ENCODE measurements at regions not wholly inside any gene's neighbourhood (a gene's known extent, or its start where the extent isn't known, plus 50 kb on each side); places are given as distances from the start of the nearest gene placed in this dataset.

GRCh38 chr2:151071906-151072305 lies 189.8 kb downstream of the RBM43 start:
- H3K9me3 ChIP-seq (ENCODE audit: control insufficient read depth, low read depth, low read length): no peaks in the 10 kb centered on the region
- no peak overlapping the region for H3K27ac ChIP-seq (ENCODE audit: low read length)
- H3K27me3 ChIP-seq (ENCODE audit: control insufficient read depth, insufficient read depth, low read length): no peaks in the 10 kb centered on the region
- H3K36me3 ChIP-seq (ENCODE audit: control insufficient read depth, low read depth, low read length): no peaks in the 10 kb centered on the region
- no peak overlapping the region for H3K4me3 ChIP-seq (ENCODE audit: low read length)
- peaks cover 20% of the 10 kb centered on the region for H3K4me1 ChIP-seq (ENCODE audit: control insufficient read depth, low read depth, low read length)
- H3K9ac ChIP-seq (ENCODE audit: low read length): no peak overlapping the region

- Histone ChIP-seq H3K4me3 (ENCODE audit: low read length) (no peak overlapping the region), H3K9me3 (ENCODE audit: control insufficient read depth, low read depth, low read length) (no peaks in the 10 kb centered on the region), H3K4me1 (ENCODE audit: control insufficient read depth, low read depth, low read length) (peaks cover 20% of the 10 kb centered on the region), H3K27me3 (ENCODE audit: control insufficient read depth, insufficient read depth, low read length) (no peaks in the 10 kb centered on the region), H3K9ac (ENCODE audit: low read length) (no peak overlapping the region), H3K27ac (ENCODE audit: low read length) (no peak overlapping the region), H3K36me3 (ENCODE audit: control insufficient read depth, low read depth, low read length) (no peaks in the 10 kb centered on the region)
Observed at GRCh38 chr2:151071382-151071781, 190.3 kb downstream of the RBM43 start.

GRCh38 chr2:151070253-151070652 lies 191.4 kb downstream of the RBM43 start:
- Histone ChIP-seq H3K27me3 (ENCODE audit: control insufficient read depth, insufficient read depth, low read length) (no peaks in the 10 kb centered on the region), H3K9me3 (ENCODE audit: control insufficient read depth, low read depth, low read length) (no peaks in the 10 kb centered on the region), H3K36me3 (ENCODE audit: control insufficient read depth, low read depth, low read length) (no peaks in the 10 kb centered on the region), H3K4me1 (ENCODE audit: control insufficient read depth, low read depth, low read length) (peaks cover 20% of the 10 kb centered on the region), H3K27ac (ENCODE audit: low read length) (no peak overlapping the region), H3K9ac (ENCODE audit: low read length) (no peak overlapping the region), H3K4me3 (ENCODE audit: low read length) (no peak overlapping the region)

- Histone ChIP-seq H3K27ac (ENCODE audit: low read length) (no peak overlapping the region), H3K9me3 (ENCODE audit: control insufficient read depth, low read depth, low read length) (no peaks in the 10 kb centered on the region), H3K4me3 (ENCODE audit: low read length) (no peak overlapping the region)
Observed at GRCh38 chr2:151067658-151068369, 193.8 kb downstream of the RBM43 start.

GRCh38 chr2:151063271-151063670 lies 198.4 kb downstream of the RBM43 start:
- Histone ChIP-seq H3K4me3 (ENCODE audit: low read length) (no peak overlapping the region), H3K9ac (ENCODE audit: low read length) (no peak overlapping the region), H3K27me3 (ENCODE audit: control insufficient read depth, insufficient read depth, low read length) (no peaks in the 10 kb centered on the region), H3K36me3 (ENCODE audit: control insufficient read depth, low read depth, low read length) (no peaks in the 10 kb centered on the region), H3K27ac (ENCODE audit: low read length) (no peak overlapping the region), H3K4me1 (ENCODE audit: control insufficient read depth, low read depth, low read length) (peaks cover 9% of the 10 kb centered on the region), H3K9me3 (ENCODE audit: control insufficient read depth, low read depth, low read length) (no peaks in the 10 kb centered on the region)

More at GRCh38 chr2:151067658-151068369, 193.8 kb downstream of the RBM43 start:
- Histone ChIP-seq H3K36me3 (ENCODE audit: control insufficient read depth, low read depth, low read length) (no peaks in the 10 kb centered on the region), H3K4me1 (ENCODE audit: control insufficient read depth, low read depth, low read length) (peaks cover 29% of the 10 kb centered on the region), H3K9ac (ENCODE audit: low read length) (no peak overlapping the region), H3K27me3 (ENCODE audit: control insufficient read depth, insufficient read depth, low read length) (no peaks in the 10 kb centered on the region)

GRCh38 chr2:151060287-151060686 lies 201.4 kb downstream of the RBM43 start:
- Histone ChIP-seq H3K4me1 (ENCODE audit: control insufficient read depth, low read depth, low read length) (peaks cover 9% of the 10 kb centered on the region), H3K9me3 (ENCODE audit: control insufficient read depth, low read depth, low read length) (no peaks in the 10 kb centered on the region), H3K27ac (ENCODE audit: low read length) (no peak overlapping the region), H3K36me3 (ENCODE audit: control insufficient read depth, low read depth, low read length) (no peaks in the 10 kb centered on the region), H3K4me3 (ENCODE audit: low read length) (no peak overlapping the region), H3K27me3 (ENCODE audit: control insufficient read depth, insufficient read depth, low read length) (no peaks in the 10 kb centered on the region), H3K9ac (ENCODE audit: low read length) (no peak overlapping the region)

GRCh38 chr2:151056870-151057269 lies 204.8 kb downstream of the RBM43 start:
- H3K27ac ChIP-seq (ENCODE audit: low read length): no peak overlapping the region
- no peaks in the 10 kb centered on the region for H3K27me3 ChIP-seq (ENCODE audit: control insufficient read depth, insufficient read depth, low read length)
- no peak overlapping the region for H3K9ac ChIP-seq (ENCODE audit: low read length)
- H3K9me3 ChIP-seq (ENCODE audit: control insufficient read depth, low read depth, low read length): no peaks in the 10 kb centered on the region
- H3K4me3 ChIP-seq (ENCODE audit: low read length): no peak overlapping the region
- H3K4me1 ChIP-seq (ENCODE audit: control insufficient read depth, low read depth, low read length): no peaks in the 10 kb centered on the region
- H3K36me3 ChIP-seq (ENCODE audit: control insufficient read depth, low read depth, low read length): no peaks in the 10 kb centered on the region

- Histone ChIP-seq H3K4me1 (ENCODE audit: control insufficient read depth, low read depth, low read length) (no peaks in the 10 kb centered on the region), H3K9me3 (ENCODE audit: control insufficient read depth, low read depth, low read length) (no peaks in the 10 kb centered on the region), H3K27me3 (ENCODE audit: control insufficient read depth, insufficient read depth, low read length) (no peaks in the 10 kb centered on the region), H3K4me3 (ENCODE audit: low read length) (no peak overlapping the region), H3K27ac (ENCODE audit: low read length) (no peak overlapping the region), H3K9ac (ENCODE audit: low read length) (no peak overlapping the region), H3K36me3 (ENCODE audit: control insufficient read depth, low read depth, low read length) (no peaks in the 10 kb centered on the region)
Observed at GRCh38 chr2:151053661-151053990, 208.0 kb downstream of the RBM43 start.

GRCh38 chr2:151052850-151053660 lies 208.6 kb downstream of the RBM43 start:
- H3K9me3 ChIP-seq (ENCODE audit: control insufficient read depth, low read depth, low read length): no peaks in the 10 kb centered on the region
- H3K9ac ChIP-seq (ENCODE audit: low read length): no peak overlapping the region
- H3K4me1 ChIP-seq (ENCODE audit: control insufficient read depth, low read depth, low read length): no peaks in the 10 kb centered on the region
- H3K27me3 ChIP-seq (ENCODE audit: control insufficient read depth, insufficient read depth, low read length): no peaks in the 10 kb centered on the region
- no peaks in the 10 kb centered on the region for H3K36me3 ChIP-seq (ENCODE audit: control insufficient read depth, low read depth, low read length)
- no peak overlapping the region for H3K27ac ChIP-seq (ENCODE audit: low read length)
- H3K4me3 ChIP-seq (ENCODE audit: low read length): no peak overlapping the region

- no peaks in the 10 kb centered on the region for H3K36me3 ChIP-seq (ENCODE audit: control insufficient read depth, low read depth, low read length)
- no peaks in the 10 kb centered on the region for H3K4me1 ChIP-seq (ENCODE audit: control insufficient read depth, low read depth, low read length)
- H3K4me3 ChIP-seq (ENCODE audit: low read length): no peak overlapping the region
- H3K9ac ChIP-seq (ENCODE audit: low read length): no peak overlapping the region
- H3K27ac ChIP-seq (ENCODE audit: low read length): no peak overlapping the region
- H3K9me3 ChIP-seq (ENCODE audit: control insufficient read depth, low read depth, low read length): no peaks in the 10 kb centered on the region
- H3K27me3 ChIP-seq (ENCODE audit: control insufficient read depth, insufficient read depth, low read length): no peaks in the 10 kb centered on the region
Observed at GRCh38 chr2:151051574-151052220, 210.0 kb downstream of the RBM43 start.

GRCh38 chr2:151049746-151050145 lies 211.9 kb downstream of the RBM43 start:
- no peak overlapping the region for H3K4me3 ChIP-seq (ENCODE audit: low read length)
- H3K4me1 ChIP-seq (ENCODE audit: control insufficient read depth, low read depth, low read length): no peaks in the 10 kb centered on the region
- H3K27me3 ChIP-seq (ENCODE audit: control insufficient read depth, insufficient read depth, low read length): no peaks in the 10 kb centered on the region
- no peaks in the 10 kb centered on the region for H3K9me3 ChIP-seq (ENCODE audit: control insufficient read depth, low read depth, low read length)
- H3K27ac ChIP-seq (ENCODE audit: low read length): no peak overlapping the region
- H3K36me3 ChIP-seq (ENCODE audit: control insufficient read depth, low read depth, low read length): no peaks in the 10 kb centered on the region
- H3K9ac ChIP-seq (ENCODE audit: low read length): no peak overlapping the region
